Vagina (tissue), 2 donors: ENCODE measurements at regions not wholly inside any gene's neighbourhood (a gene's known extent, or its start where the extent isn't known, plus 50 kb on each side); places are given as distances from the start of the nearest gene placed in this dataset.
"Not testable (repeated sequence)": the region's sequence is repeated elsewhere in the genome, so short reads cannot be mapped to it uniquely, and the experiment has no call there.

Experiments
- POLR2A ChIP-seq, 2 donors: fragments of 450-650 bp; IDR thresholded peaks; one replicate each; pipeline ENCODE4 v1.6.1; 2017; ENCODE audit warnings: antibody characterized with exemption in 2 of 2, mild to moderate bottlenecking in 2 of 2, moderate library complexity in 2 of 2
- POLR2AphosphoS5 ChIP-seq, 2 donors: sonication (generic); formaldehyde crosslinking; IDR thresholded peaks; one replicate each; pipeline ENCODE4 v1.9.0; 2017; ENCODE audit warnings: antibody characterized with exemption in 2 of 2, mild to moderate bottlenecking in 2 of 2, low read depth in 1 of 2; ENCODE audit not compliant: insufficient read depth in 1 of 2
- TF ChIP-seq, protein P1 (sequence below), 3 experiments: fragments of 450-650 bp in 2 of 3; fragments of 200-600 bp in 1 of 3; sonication (generic) in 1 of 3; IDR thresholded peaks; one replicate each; pipeline ENCODE4 v1.5.1; 2017 to 2019; ENCODE audit warnings: antibody characterized with exemption in 3 of 3, mild to moderate bottlenecking in 2 of 3, moderate library complexity in 2 of 3

GRCh38 chr9:66803619-66804018, 96.9 kb upstream of the ZNF658 start:
- TF ChIP-seq, protein P1, sequence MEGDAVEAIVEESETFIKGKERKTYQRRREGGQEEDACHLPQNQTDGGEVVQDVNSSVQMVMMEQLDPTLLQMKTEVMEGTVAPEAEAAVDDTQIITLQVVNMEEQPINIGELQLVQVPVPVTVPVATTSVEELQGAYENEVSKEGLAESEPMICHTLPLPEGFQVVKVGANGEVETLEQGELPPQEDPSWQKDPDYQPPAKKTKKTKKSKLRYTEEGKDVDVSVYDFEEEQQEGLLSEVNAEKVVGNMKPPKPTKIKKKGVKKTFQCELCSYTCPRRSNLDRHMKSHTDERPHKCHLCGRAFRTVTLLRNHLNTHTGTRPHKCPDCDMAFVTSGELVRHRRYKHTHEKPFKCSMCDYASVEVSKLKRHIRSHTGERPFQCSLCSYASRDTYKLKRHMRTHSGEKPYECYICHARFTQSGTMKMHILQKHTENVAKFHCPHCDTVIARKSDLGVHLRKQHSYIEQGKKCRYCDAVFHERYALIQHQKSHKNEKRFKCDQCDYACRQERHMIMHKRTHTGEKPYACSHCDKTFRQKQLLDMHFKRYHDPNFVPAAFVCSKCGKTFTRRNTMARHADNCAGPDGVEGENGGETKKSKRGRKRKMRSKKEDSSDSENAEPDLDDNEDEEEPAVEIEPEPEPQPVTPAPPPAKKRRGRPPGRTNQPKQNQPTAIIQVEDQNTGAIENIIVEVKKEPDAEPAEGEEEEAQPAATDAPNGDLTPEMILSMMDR (IDR thresholded peaks at IDR 0.05), result not testable (repeated sequence)
- not testable (repeated sequence) for TF ChIP-seq POLR2AphosphoS5 (IDR thresholded peaks at IDR 0.05; ENCODE audit: insufficient read depth in 1 of 2, low read depth in 1 of 2); POLR2A (IDR thresholded peaks at IDR 0.05)
